GM12874 (cell line): ENCODE measurements at regions not wholly inside any gene's neighbourhood (a gene's known extent, or its start where the extent isn't known, plus 50 kb on each side); places are given as distances from the start of the nearest gene placed in this dataset.

ENCODE experiments used
- TF ChIP-seq, protein P1 (sequence below): IDR thresholded peaks from 2 replicates; pipeline ENCODE4 v1.5.1; 2011; ENCODE audit warnings: low read depth, mild to moderate bottlenecking, control low read depth, low read length, moderate library complexity; ENCODE audit not compliant: insufficient read depth

- TF ChIP-seq, protein P1, sequence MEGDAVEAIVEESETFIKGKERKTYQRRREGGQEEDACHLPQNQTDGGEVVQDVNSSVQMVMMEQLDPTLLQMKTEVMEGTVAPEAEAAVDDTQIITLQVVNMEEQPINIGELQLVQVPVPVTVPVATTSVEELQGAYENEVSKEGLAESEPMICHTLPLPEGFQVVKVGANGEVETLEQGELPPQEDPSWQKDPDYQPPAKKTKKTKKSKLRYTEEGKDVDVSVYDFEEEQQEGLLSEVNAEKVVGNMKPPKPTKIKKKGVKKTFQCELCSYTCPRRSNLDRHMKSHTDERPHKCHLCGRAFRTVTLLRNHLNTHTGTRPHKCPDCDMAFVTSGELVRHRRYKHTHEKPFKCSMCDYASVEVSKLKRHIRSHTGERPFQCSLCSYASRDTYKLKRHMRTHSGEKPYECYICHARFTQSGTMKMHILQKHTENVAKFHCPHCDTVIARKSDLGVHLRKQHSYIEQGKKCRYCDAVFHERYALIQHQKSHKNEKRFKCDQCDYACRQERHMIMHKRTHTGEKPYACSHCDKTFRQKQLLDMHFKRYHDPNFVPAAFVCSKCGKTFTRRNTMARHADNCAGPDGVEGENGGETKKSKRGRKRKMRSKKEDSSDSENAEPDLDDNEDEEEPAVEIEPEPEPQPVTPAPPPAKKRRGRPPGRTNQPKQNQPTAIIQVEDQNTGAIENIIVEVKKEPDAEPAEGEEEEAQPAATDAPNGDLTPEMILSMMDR = no peak
These were observed 192.3 kb upstream of the GLRA1 start for GRCh38 chr5:152116934-152117333.

DNA sequence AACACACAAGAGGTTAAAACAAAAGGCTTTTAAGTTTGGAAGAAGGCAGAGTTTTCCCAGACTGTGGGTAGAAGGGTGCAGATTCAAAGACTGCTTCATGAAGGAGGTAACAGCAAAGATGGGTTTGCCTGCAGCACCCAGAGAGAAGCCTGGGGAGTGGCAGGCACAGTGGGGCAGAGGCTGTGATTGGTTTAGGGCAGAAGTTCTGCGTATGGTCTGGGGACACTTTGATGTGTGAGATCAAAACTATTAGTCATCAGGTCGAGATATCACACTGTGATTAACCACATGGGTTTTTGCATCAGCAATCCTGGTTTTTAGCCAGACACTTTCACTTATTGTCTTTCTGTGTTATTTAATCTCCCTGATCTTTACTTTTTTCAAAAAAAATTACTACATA, 188.8 kb upstream of the GLRA1 start:
- TF ChIP-seq, protein P1 = no peak

GRCh38 chr5:152107220-152107619, 182.6 kb upstream of the GLRA1 start:
- TF ChIP-seq, protein P1 = no peak

DNA sequence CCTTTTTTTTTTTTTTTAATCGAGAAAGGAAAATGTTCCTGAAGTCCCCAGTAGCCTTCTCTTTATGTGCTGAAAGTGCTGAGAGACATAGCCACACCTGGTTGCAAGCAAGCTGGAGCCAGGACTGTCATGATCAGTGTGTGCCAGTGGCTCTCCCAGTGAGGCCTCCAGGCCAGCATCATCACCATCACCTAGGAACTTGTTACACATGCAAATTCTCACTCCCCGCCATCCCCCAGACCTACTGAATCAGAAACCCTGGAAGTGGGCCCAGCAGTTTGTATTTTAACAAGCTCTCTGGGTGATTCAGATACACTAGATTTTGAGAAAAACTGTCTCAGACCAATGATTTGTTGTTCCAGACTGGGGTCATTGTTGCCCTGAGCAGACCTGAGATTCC, 181.9 kb upstream of the GLRA1 start:
- TF ChIP-seq, protein P1 = no peak

DNA sequence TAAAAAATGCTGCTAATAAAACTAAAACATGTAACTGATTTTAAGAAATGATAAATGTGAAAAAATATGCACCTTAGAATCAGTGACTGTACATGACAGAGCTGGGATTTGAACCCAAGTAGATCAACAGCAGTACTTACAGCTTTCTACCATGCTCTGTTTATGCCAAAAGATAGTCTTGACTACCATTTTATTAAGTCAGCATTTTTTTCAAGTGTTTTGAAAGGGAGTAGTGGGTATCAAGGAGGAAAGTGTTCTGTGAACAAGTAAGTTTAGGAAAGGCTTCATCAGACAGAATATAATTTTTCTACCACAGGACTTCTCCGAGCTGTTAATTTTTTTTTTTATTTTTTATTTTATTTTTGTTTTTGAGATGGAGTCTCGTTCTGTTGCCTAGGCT, 180.4 kb upstream of the GLRA1 start:
- TF ChIP-seq, protein P1 = no peak

- TF ChIP-seq, protein P1 = no peak
These were observed 179.6 kb upstream of the GLRA1 start for GRCh38 chr5:152104211-152104610.

DNA sequence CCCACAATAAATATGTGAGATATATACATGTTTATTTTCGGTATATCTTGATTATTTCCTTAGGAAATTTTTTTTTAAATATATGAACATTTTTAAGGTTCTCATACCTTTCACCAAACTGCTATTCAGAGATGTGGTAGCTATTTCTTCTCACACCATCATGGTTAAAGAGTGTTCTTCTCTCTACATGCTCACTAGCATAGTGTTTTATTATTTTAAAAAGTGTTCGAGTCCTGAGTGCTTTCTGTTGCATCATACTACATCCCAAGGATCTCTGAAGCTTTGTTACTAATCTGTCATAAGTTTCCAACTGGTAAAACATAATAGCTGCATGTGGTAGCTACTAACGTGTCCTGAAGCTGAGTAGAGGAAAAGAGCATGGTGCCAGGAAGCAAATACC, 177.4 kb upstream of the GLRA1 start:
- TF ChIP-seq, protein P1 = no peak

DNA sequence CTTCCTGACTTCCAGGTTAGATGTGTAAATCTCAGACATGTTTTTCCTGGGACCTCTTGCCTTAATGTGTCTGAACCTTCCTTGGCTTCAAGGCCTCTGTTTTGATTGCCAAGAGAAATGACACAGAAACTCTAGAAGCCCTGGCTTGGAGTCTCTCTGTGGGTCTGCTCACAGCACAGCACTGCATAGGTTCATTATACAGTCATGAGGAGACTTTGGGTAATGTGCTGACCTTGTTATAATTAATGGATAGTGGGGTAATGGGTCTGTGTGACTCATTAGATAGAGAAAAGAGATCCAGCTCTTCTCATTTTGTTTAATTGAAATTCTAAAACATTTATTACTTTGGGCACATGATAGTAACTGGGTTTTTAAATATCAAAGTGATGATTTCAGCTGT, 175.8 kb upstream of the GLRA1 start:
- TF ChIP-seq, protein P1 = no peak
